ENCODE measurements at regions not wholly inside any gene's neighbourhood (a gene's known extent, or its start where the extent isn't known, plus 50 kb on each side); places are given as distances from the start of the nearest gene placed in this dataset.
"Not testable (repeated sequence)": the region's sequence is repeated elsewhere in the genome, so short reads cannot be mapped to it uniquely, and the experiment has no call there.

DNA sequence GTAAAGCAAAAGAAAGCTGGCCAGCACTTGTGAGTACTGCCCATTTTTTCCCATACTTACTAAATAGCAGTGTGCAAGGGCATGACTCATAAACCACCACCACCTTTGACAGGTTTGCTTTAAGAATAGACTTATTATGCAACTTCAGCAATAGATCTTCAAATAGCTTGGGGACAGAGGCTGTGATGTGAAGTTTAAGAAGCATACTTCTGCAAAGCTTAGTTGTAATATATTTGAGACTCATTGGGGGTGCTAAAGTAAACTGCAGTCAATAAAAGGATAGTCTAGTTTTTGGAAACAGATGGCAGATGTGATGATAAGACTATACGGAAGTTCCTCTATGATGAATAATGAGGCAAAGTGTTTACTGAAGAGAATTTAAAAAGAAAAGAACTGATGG lies 210.0 kb downstream of the PLA2G4A start:
- TF ChIP-seq, protein P1, sequence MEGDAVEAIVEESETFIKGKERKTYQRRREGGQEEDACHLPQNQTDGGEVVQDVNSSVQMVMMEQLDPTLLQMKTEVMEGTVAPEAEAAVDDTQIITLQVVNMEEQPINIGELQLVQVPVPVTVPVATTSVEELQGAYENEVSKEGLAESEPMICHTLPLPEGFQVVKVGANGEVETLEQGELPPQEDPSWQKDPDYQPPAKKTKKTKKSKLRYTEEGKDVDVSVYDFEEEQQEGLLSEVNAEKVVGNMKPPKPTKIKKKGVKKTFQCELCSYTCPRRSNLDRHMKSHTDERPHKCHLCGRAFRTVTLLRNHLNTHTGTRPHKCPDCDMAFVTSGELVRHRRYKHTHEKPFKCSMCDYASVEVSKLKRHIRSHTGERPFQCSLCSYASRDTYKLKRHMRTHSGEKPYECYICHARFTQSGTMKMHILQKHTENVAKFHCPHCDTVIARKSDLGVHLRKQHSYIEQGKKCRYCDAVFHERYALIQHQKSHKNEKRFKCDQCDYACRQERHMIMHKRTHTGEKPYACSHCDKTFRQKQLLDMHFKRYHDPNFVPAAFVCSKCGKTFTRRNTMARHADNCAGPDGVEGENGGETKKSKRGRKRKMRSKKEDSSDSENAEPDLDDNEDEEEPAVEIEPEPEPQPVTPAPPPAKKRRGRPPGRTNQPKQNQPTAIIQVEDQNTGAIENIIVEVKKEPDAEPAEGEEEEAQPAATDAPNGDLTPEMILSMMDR (IDR thresholded peaks at IDR 0.05; ENCODE audit: low read depth, low read length) = no peak
- DNase-seq (ENCODE audit: extremely low read depth, low read depth) = no peak

DNA sequence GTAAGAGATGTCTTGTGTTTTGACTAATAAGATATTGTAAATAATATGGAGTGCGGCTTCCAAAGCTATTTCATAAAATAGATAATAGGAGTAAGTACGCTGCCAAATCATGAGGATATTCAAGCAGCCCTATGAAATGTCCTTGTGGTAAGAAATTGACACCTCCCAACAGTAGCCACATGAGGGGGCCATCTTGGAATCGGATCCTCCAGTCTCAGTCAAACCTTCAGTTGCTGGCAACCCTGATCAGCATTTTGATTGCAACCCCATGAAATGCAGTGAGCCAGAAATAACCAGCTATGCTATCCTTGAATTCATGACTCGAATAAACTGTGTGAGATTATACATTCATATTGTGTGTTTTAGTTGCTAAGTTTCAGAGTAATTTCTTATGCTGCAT lies 212.4 kb downstream of the PLA2G4A start:
- DNase-seq (ENCODE audit: extremely low read depth, low read depth) = no peak
- TF ChIP-seq, protein P1 (IDR thresholded peaks at IDR 0.05; ENCODE audit: low read depth, low read length) = no peak

DNA sequence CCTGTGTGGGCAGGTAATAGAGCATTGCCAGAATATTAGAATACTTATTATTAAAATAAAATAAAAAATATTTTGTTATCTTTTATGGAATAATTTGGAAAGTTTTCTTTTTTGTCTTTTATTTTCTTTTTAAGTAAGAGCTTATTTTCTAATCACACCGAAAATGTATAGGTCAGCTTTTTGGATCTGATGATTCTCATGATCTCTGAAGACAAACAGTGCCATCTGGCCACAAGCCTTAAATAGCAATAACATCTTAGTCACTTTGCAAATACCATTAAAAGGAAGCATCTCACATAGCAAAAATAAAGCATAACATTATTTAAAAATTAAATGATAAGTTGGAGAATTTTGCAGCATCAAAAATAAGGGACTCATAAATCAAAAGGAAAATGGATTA lies 213.8 kb downstream of the PLA2G4A start:
- DNase-seq (ENCODE audit: extremely low read depth, low read depth) = no peak
- TF ChIP-seq, protein P1 (IDR thresholded peaks at IDR 0.05; ENCODE audit: low read depth, low read length) = no peak

DNA sequence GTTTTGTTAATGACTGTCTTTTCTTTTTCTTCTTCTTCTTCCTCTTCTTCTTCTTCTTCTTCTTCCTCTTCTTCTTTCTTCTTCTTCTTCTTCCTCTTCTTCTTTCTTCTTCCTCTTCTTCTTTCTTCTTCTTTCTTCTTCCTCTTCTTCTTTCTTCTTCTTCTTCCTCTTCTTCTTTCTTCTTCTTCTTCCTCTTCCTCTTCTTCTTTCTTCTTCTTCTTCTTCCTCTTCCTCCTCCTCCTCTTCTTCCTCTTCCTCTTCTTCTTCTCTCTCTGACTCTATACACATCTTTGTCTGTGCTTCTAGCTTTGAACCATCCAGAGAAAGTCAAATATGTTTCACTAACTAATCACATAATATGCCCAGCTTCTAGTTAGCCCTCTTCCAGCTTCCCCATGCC lies 214.7 kb downstream of the PLA2G4A start:
- DNase-seq (ENCODE audit: extremely low read depth, low read depth) = not testable (repeated sequence)

DNA sequence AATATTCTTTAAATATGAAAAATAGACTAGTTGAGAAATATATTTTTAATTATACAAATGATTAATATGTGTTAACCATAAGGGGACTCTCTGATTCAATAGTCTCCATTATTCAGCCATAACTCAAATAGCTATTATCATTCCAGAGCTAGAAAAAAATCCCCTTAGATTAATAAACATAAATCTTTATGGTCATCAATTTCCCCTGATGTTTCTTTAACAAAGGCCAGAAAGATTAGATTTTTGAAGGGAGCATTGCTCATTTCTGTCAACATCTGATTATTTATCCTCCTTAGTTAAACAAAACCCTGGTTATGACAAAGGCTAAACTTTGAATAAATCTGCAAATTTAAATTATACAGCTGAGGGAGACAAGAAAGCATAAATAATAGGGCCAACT lies 215.7 kb downstream of the PLA2G4A start:
- DNase-seq (ENCODE audit: extremely low read depth, low read depth) = no peak
- TF ChIP-seq, protein P1 (IDR thresholded peaks at IDR 0.05; ENCODE audit: low read depth, low read length) = no peak

DNA sequence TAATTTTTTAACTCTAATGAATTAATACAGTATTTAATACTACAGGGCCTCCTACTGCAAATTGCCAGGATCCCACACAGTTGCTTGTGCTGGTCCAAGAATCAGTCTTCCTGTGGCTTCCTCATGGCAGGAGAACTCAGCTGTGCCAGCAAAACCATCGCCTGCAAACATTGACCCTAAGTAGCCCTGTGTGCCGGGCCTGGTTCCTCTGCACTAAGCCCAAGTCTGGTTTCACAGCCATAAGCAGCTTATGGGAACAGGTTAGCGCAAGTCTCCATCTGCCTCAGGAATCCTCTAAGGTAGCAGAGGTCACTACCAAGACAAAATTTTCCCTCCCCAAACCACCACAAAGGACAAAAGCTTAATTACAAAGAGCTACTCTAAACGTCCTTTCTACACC lies 216.6 kb downstream of the PLA2G4A start:
- TF ChIP-seq, protein P1 (IDR thresholded peaks at IDR 0.05; ENCODE audit: low read depth, low read length) = no peak
- no peak for DNase-seq (ENCODE audit: extremely low read depth, low read depth)

DNA sequence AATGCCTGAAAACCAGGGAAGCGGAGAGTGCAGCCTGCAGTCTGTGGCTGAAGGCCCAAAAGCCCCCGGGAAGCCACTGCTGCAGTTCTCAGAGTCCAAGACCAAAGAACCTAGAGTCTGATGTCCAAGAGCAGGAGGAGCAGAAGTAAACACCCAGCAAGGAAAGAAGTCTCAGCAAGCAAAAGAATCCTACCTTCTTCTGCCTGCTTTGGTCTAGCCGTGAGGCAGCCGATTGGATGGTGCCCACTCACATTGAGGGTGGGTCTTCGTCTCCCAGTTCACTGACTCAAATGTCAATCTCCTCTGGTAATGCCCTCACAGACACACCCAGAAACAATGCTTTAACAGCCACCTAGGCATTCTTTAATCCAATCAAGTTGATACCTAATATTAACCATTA lies 217.5 kb downstream of the PLA2G4A start:
- no peak for DNase-seq (ENCODE audit: extremely low read depth, low read depth)
- TF ChIP-seq, protein P1 (IDR thresholded peaks at IDR 0.05; ENCODE audit: low read depth, low read length) = no peak

DNA sequence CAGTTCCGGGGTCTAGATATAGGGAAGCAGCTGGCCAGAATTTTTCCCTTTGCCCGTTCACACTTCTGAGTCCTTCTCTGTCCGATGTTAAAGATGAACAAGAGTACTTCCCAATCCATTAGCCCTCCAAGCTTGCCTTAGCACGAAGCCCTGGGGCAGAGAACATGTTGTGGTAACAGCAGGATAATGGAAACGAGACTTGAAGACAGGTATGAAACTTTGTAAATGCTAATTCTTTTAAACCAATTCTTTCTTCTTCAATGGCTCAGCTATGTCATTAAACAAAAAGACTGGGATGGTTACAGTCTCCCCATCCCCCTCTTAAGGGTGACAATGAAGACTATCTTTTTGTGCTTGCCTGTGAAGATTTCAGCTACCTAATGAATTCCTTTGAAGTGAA lies 218.5 kb downstream of the PLA2G4A start:
- TF ChIP-seq, protein P1 (IDR thresholded peaks at IDR 0.05; ENCODE audit: low read depth, low read length) = no peak
- no peak for DNase-seq (ENCODE audit: extremely low read depth, low read depth)
